ENCODE measurements at regions not wholly inside any gene's neighbourhood (a gene's known extent, or its start where the extent isn't known, plus 50 kb on each side); places are given as distances from the start of the nearest gene placed in this dataset.

DNA sequence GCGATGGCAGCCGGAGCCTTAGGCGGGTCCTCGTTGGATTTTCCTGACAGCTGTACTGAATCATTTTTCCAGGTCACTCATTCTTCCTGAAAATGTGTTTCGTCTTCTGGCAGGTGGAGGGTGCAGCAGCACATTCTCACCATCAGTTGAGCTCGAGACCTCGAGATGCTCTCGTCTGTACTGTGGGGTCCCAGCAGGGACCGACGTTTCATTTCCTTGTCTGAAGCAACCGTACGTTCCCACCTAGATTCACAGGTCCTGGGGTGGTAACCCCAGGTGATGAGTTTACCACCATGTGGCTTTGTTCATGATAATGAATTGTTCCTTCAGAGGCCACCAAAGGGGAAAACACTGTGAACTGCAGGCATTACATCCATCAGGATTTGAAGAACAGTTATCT, 298.5 kb upstream of the FOXK1 start:
- TF ChIP-seq CTCF (IDR thresholded peaks at IDR 0.05) (no peak), POLR2A (IDR thresholded peaks at IDR 0.05) (no peak)

Data from Peyer's patch (tissue), 4 donors.